ENCODE measurements at regions not wholly inside any gene's neighbourhood (a gene's known extent, or its start where the extent isn't known, plus 50 kb on each side); places are given as distances from the start of the nearest gene placed in this dataset.

- Histone ChIP-seq H3K9me3 (ENCODE audit: low read length) (no peaks in the 10 kb centered on the region), H4K20me1 (ENCODE audit: insufficient read depth, low read depth, low read length) (no peaks in the 10 kb centered on the region), H3K4me1 (ENCODE audit: low read length) (no peaks in the 10 kb centered on the region; the same call in 1 of the 2 replicates), H3K9me2 (replicated peaks; ENCODE audit: insufficient read depth, low read length) (no peaks in the 10 kb centered on the region), H3K27me3 (ENCODE audit: low read length) (no peaks in the 10 kb centered on the region), H2AFZ (ENCODE audit: low read length) (no peak overlapping the region), H3K36me3 (ENCODE audit: insufficient read depth, low read length) (no peaks in the 10 kb centered on the region), H3K4me3 (ENCODE audit: low read length) (no peak overlapping the region), H3K9ac (ENCODE audit: low read length) (no peak overlapping the region), H3K4me2 (ENCODE audit: low read depth, low read length, poor library complexity, severe bottlenecking) (no peak overlapping the region), H3K27ac (ENCODE audit: low read length) (no peak overlapping the region), H3K79me2 (ENCODE audit: low read length) (no peaks in the 10 kb centered on the region)
- DNase-seq, result no peak
Observed at GRCh38 chr9:106060885-106061284, 366.5 kb downstream of the TMEM38B start.

- no peak overlapping the region for H3K4me3 ChIP-seq (ENCODE audit: low read length)
- H4K20me1 ChIP-seq (ENCODE audit: insufficient read depth, low read depth, low read length), result no peaks in the 10 kb centered on the region
- H3K36me3 ChIP-seq (ENCODE audit: insufficient read depth, low read length), result no peaks in the 10 kb centered on the region
- no peaks in the 10 kb centered on the region for H3K9me2 ChIP-seq (replicated peaks; ENCODE audit: insufficient read depth, low read length)
- H3K27me3 ChIP-seq (ENCODE audit: low read length), result no peaks in the 10 kb centered on the region
- no peaks in the 10 kb centered on the region; the same call in 1 of the 2 replicates for H3K4me1 ChIP-seq (ENCODE audit: low read length)
- H3K9me3 ChIP-seq (ENCODE audit: low read length), result no peaks in the 10 kb centered on the region
- H2AFZ ChIP-seq (ENCODE audit: low read length), result no peak overlapping the region
- H3K27ac ChIP-seq (ENCODE audit: low read length), result no peak overlapping the region
- H3K4me2 ChIP-seq (ENCODE audit: low read depth, low read length, poor library complexity, severe bottlenecking), result no peak overlapping the region
- no peak overlapping the region for H3K9ac ChIP-seq (ENCODE audit: low read length)
- H3K79me2 ChIP-seq (ENCODE audit: low read length), result no peaks in the 10 kb centered on the region
- DNase-seq, result no peak
Observed at GRCh38 chr9:106062250-106062649, 367.9 kb downstream of the TMEM38B start.

DNA sequence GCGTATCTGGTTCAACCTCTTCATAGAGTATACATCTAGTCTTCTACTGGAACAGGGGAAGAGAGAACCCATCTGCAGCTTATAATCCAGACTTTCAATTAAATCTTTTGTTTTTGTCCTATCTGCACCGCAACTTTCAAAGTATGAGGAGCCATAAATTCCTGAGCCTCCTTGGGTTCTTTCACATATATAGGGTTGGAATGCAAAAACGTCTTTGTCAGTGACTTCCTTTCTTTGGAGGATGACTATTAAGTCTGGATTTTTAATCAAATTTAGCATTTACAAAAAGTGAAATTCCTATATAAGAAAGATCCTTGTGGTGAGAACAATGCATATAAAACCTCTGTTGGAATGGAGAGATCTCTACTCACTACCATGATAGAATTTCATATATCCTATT lies 370.8 kb downstream of the TMEM38B start:
- H3K79me2 ChIP-seq (ENCODE audit: low read length), result no peaks in the 10 kb centered on the region
- DNase-seq, result no peak
- no peak overlapping the region for H3K4me2 ChIP-seq (ENCODE audit: low read depth, low read length, poor library complexity, severe bottlenecking)
- no peak overlapping the region for H3K4me3 ChIP-seq (ENCODE audit: low read length)
- H2AFZ ChIP-seq (ENCODE audit: low read length), result no peak overlapping the region
- no peaks in the 10 kb centered on the region for H4K20me1 ChIP-seq (ENCODE audit: insufficient read depth, low read depth, low read length)
- H3K36me3 ChIP-seq (ENCODE audit: insufficient read depth, low read length), result no peaks in the 10 kb centered on the region
- H3K27ac ChIP-seq (ENCODE audit: low read length), result no peak overlapping the region
- H3K9me3 ChIP-seq (ENCODE audit: low read length), result no peaks in the 10 kb centered on the region
- H3K9ac ChIP-seq (ENCODE audit: low read length), result no peak overlapping the region
- no peaks in the 10 kb centered on the region for H3K27me3 ChIP-seq (ENCODE audit: low read length)
- H3K9me2 ChIP-seq (replicated peaks; ENCODE audit: insufficient read depth, low read length), result no peaks in the 10 kb centered on the region
- H3K4me1 ChIP-seq (ENCODE audit: low read length), result no peaks in the 10 kb centered on the region; the same call in 1 of the 2 replicates

- no peak overlapping the region for H2AFZ ChIP-seq (ENCODE audit: low read length)
- no peaks in the 10 kb centered on the region for H3K36me3 ChIP-seq (ENCODE audit: insufficient read depth, low read length)
- no peaks in the 10 kb centered on the region for H3K27me3 ChIP-seq (ENCODE audit: low read length)
- H3K4me2 ChIP-seq (ENCODE audit: low read depth, low read length, poor library complexity, severe bottlenecking), result no peak overlapping the region
- no peaks in the 10 kb centered on the region for H3K9me3 ChIP-seq (ENCODE audit: low read length)
- H3K4me1 ChIP-seq (ENCODE audit: low read length), result no peaks in the 10 kb centered on the region; the same call in 1 of the 2 replicates
- no peaks in the 10 kb centered on the region for H3K79me2 ChIP-seq (ENCODE audit: low read length)
- H3K4me3 ChIP-seq (ENCODE audit: low read length), result no peak overlapping the region
- H4K20me1 ChIP-seq (ENCODE audit: insufficient read depth, low read depth, low read length), result no peaks in the 10 kb centered on the region
- no peaks in the 10 kb centered on the region for H3K9me2 ChIP-seq (replicated peaks; ENCODE audit: insufficient read depth, low read length)
- H3K27ac ChIP-seq (ENCODE audit: low read length), result no peak overlapping the region
- no peak overlapping the region for H3K9ac ChIP-seq (ENCODE audit: low read length)
- DNase-seq, result no peak
Observed at GRCh38 chr9:106065579-106066214, 371.4 kb downstream of the TMEM38B start.

- DNase-seq, result no peak
- H3K27ac ChIP-seq (ENCODE audit: low read length), result no peak overlapping the region
- no peaks in the 10 kb centered on the region for H4K20me1 ChIP-seq (ENCODE audit: insufficient read depth, low read depth, low read length)
- no peaks in the 10 kb centered on the region for H3K27me3 ChIP-seq (ENCODE audit: low read length)
- H3K9me2 ChIP-seq (replicated peaks; ENCODE audit: insufficient read depth, low read length), result no peaks in the 10 kb centered on the region
- no peaks in the 10 kb centered on the region for H3K9me3 ChIP-seq (ENCODE audit: low read length)
- H3K4me1 ChIP-seq (ENCODE audit: low read length), result no peaks in the 10 kb centered on the region; the same call in 1 of the 2 replicates
- H3K36me3 ChIP-seq (ENCODE audit: insufficient read depth, low read length), result no peaks in the 10 kb centered on the region
- no peak overlapping the region for H2AFZ ChIP-seq (ENCODE audit: low read length)
- no peak overlapping the region for H3K4me3 ChIP-seq (ENCODE audit: low read length)
- H3K79me2 ChIP-seq (ENCODE audit: low read length), result no peaks in the 10 kb centered on the region
- no peak overlapping the region for H3K9ac ChIP-seq (ENCODE audit: low read length)
- H3K4me2 ChIP-seq (ENCODE audit: low read depth, low read length, poor library complexity, severe bottlenecking), result no peak overlapping the region
Observed at GRCh38 chr9:106066940-106067524, 372.7 kb downstream of the TMEM38B start.

DNA sequence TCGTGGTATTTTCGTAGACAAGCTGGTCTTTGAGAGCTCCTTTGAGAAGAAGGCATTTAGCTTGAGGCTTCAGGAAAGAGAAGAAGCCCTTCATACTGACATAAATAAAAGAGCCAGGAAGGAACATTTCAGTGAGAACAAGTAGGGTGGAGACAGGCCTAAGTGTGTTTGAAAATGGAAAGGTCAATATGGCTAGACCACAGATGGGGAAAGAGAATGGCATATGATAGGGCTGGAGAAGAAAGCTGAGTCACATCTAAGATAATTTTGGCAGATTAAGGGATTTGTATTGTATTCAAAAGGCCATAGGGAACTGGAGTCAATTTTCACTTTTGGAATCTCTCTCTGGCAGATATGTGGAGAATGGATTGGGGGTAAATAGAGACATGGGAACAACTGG lies 374.9 kb downstream of the TMEM38B start:
- no peak for DNase-seq
- Histone ChIP-seq H3K9ac (ENCODE audit: low read length) (no peak overlapping the region), H3K4me3 (ENCODE audit: low read length) (no peak overlapping the region), H3K27me3 (ENCODE audit: low read length) (no peaks in the 10 kb centered on the region), H3K79me2 (ENCODE audit: low read length) (no peaks in the 10 kb centered on the region), H3K4me1 (ENCODE audit: low read length) (no peaks in the 10 kb centered on the region), H2AFZ (ENCODE audit: low read length) (no peak overlapping the region), H3K9me2 (replicated peaks; ENCODE audit: insufficient read depth, low read length) (no peaks in the 10 kb centered on the region), H4K20me1 (ENCODE audit: insufficient read depth, low read depth, low read length) (no peaks in the 10 kb centered on the region), H3K4me2 (ENCODE audit: low read depth, low read length, poor library complexity, severe bottlenecking) (no peak overlapping the region), H3K9me3 (ENCODE audit: low read length) (no peaks in the 10 kb centered on the region), H3K27ac (ENCODE audit: low read length) (no peak overlapping the region), H3K36me3 (ENCODE audit: insufficient read depth, low read length) (no peaks in the 10 kb centered on the region)

DNA sequence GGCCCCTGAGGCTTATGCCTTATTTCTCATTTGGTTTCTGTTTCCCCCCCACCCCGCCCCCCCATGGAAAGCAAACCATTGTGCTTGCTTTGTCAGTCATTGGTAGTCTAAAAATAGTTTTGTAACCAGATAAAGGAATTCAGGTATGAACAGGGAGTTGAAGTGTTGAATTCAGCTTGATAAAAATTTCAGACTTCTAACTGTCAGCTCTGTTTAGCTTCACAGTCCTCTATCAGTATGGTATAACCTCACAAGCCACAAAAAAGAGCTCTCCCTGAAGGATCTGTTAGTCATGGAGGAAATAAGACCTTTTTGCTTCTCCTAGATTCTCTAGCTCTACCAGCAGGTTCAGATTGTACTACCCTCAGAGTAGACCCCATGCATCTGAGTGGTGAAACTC lies 378.1 kb downstream of the TMEM38B start:
- Histone ChIP-seq H3K27ac (ENCODE audit: low read length) (no peak overlapping the region), H3K36me3 (ENCODE audit: insufficient read depth, low read length) (no peaks in the 10 kb centered on the region), H3K9me2 (replicated peaks; ENCODE audit: insufficient read depth, low read length) (no peaks in the 10 kb centered on the region), H3K4me3 (ENCODE audit: low read length) (no peak overlapping the region), H3K9me3 (ENCODE audit: low read length) (no peaks in the 10 kb centered on the region), H3K4me1 (ENCODE audit: low read length) (no peaks in the 10 kb centered on the region), H3K27me3 (ENCODE audit: low read length) (no peaks in the 10 kb centered on the region), H2AFZ (ENCODE audit: low read length) (no peak overlapping the region), H3K4me2 (ENCODE audit: low read depth, low read length, poor library complexity, severe bottlenecking) (no peak overlapping the region), H3K79me2 (ENCODE audit: low read length) (no peaks in the 10 kb centered on the region), H3K9ac (ENCODE audit: low read length) (no peak overlapping the region), H4K20me1 (ENCODE audit: insufficient read depth, low read depth, low read length) (no peaks in the 10 kb centered on the region)
- no peak for DNase-seq

DNA sequence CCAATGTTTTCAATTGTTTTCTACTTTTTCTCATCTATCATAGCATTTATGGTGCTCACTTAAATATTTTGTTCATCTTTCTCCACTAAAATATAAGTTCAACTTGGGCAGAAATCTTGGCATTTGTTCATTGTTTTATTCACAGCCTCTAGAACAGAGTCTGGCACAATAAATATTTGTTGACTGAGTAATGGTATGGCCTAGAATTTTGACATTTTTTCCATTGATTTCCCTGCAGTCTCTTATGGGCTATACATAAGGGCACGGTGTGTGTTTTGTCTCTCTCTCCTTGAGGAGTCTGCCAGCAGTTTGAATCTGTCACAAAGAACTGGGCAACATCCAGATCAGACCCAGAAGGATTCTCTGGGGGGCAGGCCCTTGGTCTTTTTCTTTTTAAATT lies 379.7 kb downstream of the TMEM38B start:
- H3K4me2 ChIP-seq (ENCODE audit: low read depth, low read length, poor library complexity, severe bottlenecking), result no peak overlapping the region
- H3K9me2 ChIP-seq (replicated peaks; ENCODE audit: insufficient read depth, low read length), result no peaks in the 10 kb centered on the region
- no peaks in the 10 kb centered on the region for H3K27me3 ChIP-seq (ENCODE audit: low read length)
- H3K27ac ChIP-seq (ENCODE audit: low read length), result no peak overlapping the region
- no peaks in the 10 kb centered on the region for H3K79me2 ChIP-seq (ENCODE audit: low read length)
- H3K9me3 ChIP-seq (ENCODE audit: low read length), result no peaks in the 10 kb centered on the region
- no peaks in the 10 kb centered on the region for H4K20me1 ChIP-seq (ENCODE audit: insufficient read depth, low read depth, low read length)
- H3K36me3 ChIP-seq (ENCODE audit: insufficient read depth, low read length), result no peaks in the 10 kb centered on the region
- DNase-seq, result no peak
- no peak overlapping the region for H2AFZ ChIP-seq (ENCODE audit: low read length)
- H3K9ac ChIP-seq (ENCODE audit: low read length), result no peak overlapping the region
- H3K4me1 ChIP-seq (ENCODE audit: low read length), result no peaks in the 10 kb centered on the region
- H3K4me3 ChIP-seq (ENCODE audit: low read length), result no peak overlapping the region

Measured in Karpas-422 (cell line).